ENCODE measurements at regions not wholly inside any gene's neighbourhood (a gene's known extent, or its start where the extent isn't known, plus 50 kb on each side); places are given as distances from the start of the nearest gene placed in this dataset.
A peak's percentile ranks its signal among the peaks of the same experiment; 100 is the strongest.
"Not testable (repeated sequence)": the region's sequence is repeated elsewhere in the genome, so short reads cannot be mapped to it uniquely, and the experiment has no call there.

- DNase-seq, result peak; percentile 35 to 74
Measured at GRCh38 chr3:80408030-80408721, 640.4 kb upstream of the ROBO1 start.

- DNase-seq, result no peak
Measured at GRCh38 chr3:80405618-80406017, 637.8 kb upstream of the ROBO1 start.

GRCh38 chr3:80395023-80395422 lies 627.2 kb upstream of the ROBO1 start:
- DNase-seq, result no peak

GRCh38 chr3:80391573-80391972 lies 623.8 kb upstream of the ROBO1 start:
- DNase-seq, result no peak

GRCh38 chr3:80384811-80385210 lies 617.0 kb upstream of the ROBO1 start:
- no peak for DNase-seq

GRCh38 chr3:80374423-80374822 lies 606.6 kb upstream of the ROBO1 start:
- no peak for DNase-seq

GRCh38 chr3:80368616-80369015 lies 600.8 kb upstream of the ROBO1 start:
- DNase-seq, result no peak

- DNase-seq, result no peak
Measured at GRCh38 chr3:80366808-80367548, 599.2 kb upstream of the ROBO1 start.

- no peak for DNase-seq
Measured at GRCh38 chr3:80357761-80358160, 590.0 kb upstream of the ROBO1 start.

- DNase-seq, result no peak
Measured at GRCh38 chr3:80355144-80355543, 587.3 kb upstream of the ROBO1 start.

- DNase-seq, result no peak
Measured at GRCh38 chr3:80351201-80351600, 583.4 kb upstream of the ROBO1 start.

GRCh38 chr3:80350771-80351170 lies 583.0 kb upstream of the ROBO1 start:
- DNase-seq, result no peak

- DNase-seq, result no peak
Measured at GRCh38 chr3:80338366-80338765, 570.6 kb upstream of the ROBO1 start.

- no peak for DNase-seq
Measured at GRCh38 chr3:80334534-80334933, 566.7 kb upstream of the ROBO1 start.

- DNase-seq, result peak; percentile 50 to 86
Measured at GRCh38 chr3:80331494-80332170, 563.8 kb upstream of the ROBO1 start.

- DNase-seq, result not testable (repeated sequence)
Measured at GRCh38 chr3:80314541-80314940, 546.7 kb upstream of the ROBO1 start.

GRCh38 chr3:80308637-80309036 lies 540.8 kb upstream of the ROBO1 start:
- DNase-seq, result peak in 1 of 2 experiments; percentile 50

GRCh38 chr3:80307844-80308243 lies 540.0 kb upstream of the ROBO1 start:
- peak in 1 of 2 experiments; percentile 24 for DNase-seq

- no peak for DNase-seq
Measured at GRCh38 chr3:80297720-80298119, 529.9 kb upstream of the ROBO1 start.

GRCh38 chr3:80285388-80285787 lies 517.6 kb upstream of the ROBO1 start:
- no peak for DNase-seq

- no peak for DNase-seq
Measured at GRCh38 chr3:80283783-80284182, 516.0 kb upstream of the ROBO1 start.

GRCh38 chr3:80278056-80278455 lies 510.3 kb upstream of the ROBO1 start:
- no peak for DNase-seq

- no peak for DNase-seq
Measured at GRCh38 chr3:80275120-80275519, 507.3 kb upstream of the ROBO1 start.

- no peak for DNase-seq
Measured at GRCh38 chr3:80263260-80263659, 495.5 kb upstream of the ROBO1 start.

Data from NCI-H524 (cell line).